ENCODE measurements at regions not wholly inside any gene's neighbourhood (a gene's known extent, or its start where the extent isn't known, plus 50 kb on each side); places are given as distances from the start of the nearest gene placed in this dataset.

GRCh38 chr14:46433381-46433780 is 218.2 kb downstream of the RPL10L start:
- TF ChIP-seq, protein P1, sequence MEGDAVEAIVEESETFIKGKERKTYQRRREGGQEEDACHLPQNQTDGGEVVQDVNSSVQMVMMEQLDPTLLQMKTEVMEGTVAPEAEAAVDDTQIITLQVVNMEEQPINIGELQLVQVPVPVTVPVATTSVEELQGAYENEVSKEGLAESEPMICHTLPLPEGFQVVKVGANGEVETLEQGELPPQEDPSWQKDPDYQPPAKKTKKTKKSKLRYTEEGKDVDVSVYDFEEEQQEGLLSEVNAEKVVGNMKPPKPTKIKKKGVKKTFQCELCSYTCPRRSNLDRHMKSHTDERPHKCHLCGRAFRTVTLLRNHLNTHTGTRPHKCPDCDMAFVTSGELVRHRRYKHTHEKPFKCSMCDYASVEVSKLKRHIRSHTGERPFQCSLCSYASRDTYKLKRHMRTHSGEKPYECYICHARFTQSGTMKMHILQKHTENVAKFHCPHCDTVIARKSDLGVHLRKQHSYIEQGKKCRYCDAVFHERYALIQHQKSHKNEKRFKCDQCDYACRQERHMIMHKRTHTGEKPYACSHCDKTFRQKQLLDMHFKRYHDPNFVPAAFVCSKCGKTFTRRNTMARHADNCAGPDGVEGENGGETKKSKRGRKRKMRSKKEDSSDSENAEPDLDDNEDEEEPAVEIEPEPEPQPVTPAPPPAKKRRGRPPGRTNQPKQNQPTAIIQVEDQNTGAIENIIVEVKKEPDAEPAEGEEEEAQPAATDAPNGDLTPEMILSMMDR (IDR thresholded peaks at IDR 0.05), result no peak
- TF ChIP-seq POLR2A (IDR thresholded peaks at IDR 0.05), result no peak

All from body of pancreas (tissue), 4 donors.